ENCODE measurements at regions not wholly inside any gene's neighbourhood (a gene's known extent, or its start where the extent isn't known, plus 50 kb on each side); places are given as distances from the start of the nearest gene placed in this dataset.

GRCh38 chr5:125541085-125541484 lies 794.6 kb upstream of the ZNF608 start:
- DNase-seq = no peak

- no peak for DNase-seq
Measured at GRCh38 chr5:125549322-125549911, 803.0 kb upstream of the ZNF608 start.

DNA sequence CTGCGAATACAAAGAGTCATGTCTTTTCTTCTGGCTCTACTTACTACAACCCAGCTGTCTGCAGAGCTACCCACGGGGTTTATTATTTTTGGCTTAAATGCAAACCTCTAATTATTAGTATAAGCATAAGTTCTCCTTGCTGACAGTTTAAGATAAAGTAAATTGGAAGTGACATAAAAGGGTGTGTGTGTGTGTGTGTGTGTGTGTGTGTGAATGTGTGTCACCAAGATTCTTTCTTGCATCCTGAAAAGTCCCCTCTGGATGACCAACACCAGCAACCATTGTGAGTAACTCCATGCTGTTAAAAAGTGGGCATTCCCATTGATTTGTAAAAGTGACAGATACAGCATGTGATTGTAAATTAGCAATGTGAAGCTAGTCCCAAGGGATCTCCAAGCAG lies 803.8 kb upstream of the ZNF608 start:
- DNase-seq = peak; percentile 6

- DNase-seq = no peak
Measured at GRCh38 chr5:125551246-125551645, 804.8 kb upstream of the ZNF608 start.

DNA sequence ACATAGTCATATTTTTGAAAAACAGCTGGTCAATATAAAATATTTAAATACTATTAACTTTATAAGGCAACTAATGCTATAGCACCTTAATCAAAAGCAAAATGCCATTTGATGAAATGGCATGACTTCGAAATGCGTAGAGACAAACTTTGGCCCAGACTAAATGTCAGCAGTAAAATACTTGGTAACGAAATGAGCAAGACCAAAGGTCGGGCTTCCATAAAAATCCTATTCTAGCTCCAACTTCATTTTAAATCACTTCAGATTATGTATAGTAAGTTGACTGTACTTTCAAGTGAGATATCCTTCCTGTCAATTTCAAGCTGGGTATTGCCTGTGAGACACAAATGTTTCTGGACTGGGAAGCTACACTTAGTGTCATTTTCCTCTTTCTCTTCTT lies 805.4 kb upstream of the ZNF608 start:
- no peak for DNase-seq

GRCh38 chr5:125552486-125552885 lies 806.0 kb upstream of the ZNF608 start:
- DNase-seq = no peak

GRCh38 chr5:125554355-125554754 lies 807.9 kb upstream of the ZNF608 start:
- DNase-seq = no peak

DNA sequence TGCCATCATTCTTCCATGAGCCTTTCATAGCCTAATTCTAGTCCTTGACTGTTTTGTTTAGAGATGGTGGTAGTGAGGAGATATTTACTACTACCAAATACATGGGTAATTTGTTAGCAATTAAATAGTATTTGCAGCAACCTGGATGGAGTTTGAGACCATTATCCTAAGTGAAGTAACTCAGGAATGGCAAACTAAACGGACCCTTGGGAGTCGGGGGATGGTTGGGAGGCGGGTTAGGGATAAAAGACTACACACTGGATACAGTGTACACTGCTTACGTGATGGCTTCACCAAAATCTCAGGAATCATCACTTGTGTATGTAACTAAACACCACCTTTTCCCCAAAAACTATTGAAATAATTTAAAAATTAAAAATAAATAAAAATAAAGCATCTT lies 809.2 kb upstream of the ZNF608 start:
- DNase-seq = no peak

GRCh38 chr5:125558016-125558415 lies 811.6 kb upstream of the ZNF608 start:
- DNase-seq = no peak

GRCh38 chr5:125558466-125558865 lies 812.0 kb upstream of the ZNF608 start:
- DNase-seq = no peak

DNA sequence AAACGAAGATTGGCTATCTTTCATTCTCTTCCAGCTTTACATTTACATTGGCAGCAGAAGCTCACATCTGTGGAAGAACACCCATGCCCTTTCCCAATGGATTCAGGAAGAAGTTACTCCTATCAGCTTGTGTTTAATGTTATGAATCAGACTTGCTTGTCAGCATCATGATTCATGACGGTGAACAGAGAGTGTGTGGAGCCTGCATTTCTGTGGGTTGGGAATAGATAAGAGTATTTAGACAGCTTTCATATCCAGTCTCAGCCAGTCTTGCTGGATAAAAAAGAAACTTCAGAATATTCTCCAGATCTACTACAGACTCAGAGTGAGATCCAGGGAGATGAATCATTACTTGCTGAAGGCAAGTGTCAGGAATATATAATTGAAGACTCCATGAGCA lies 812.9 kb upstream of the ZNF608 start:
- peak; percentile 8 for DNase-seq

GRCh38 chr5:125560476-125561225 lies 814.2 kb upstream of the ZNF608 start:
- DNase-seq = no peak

DNA sequence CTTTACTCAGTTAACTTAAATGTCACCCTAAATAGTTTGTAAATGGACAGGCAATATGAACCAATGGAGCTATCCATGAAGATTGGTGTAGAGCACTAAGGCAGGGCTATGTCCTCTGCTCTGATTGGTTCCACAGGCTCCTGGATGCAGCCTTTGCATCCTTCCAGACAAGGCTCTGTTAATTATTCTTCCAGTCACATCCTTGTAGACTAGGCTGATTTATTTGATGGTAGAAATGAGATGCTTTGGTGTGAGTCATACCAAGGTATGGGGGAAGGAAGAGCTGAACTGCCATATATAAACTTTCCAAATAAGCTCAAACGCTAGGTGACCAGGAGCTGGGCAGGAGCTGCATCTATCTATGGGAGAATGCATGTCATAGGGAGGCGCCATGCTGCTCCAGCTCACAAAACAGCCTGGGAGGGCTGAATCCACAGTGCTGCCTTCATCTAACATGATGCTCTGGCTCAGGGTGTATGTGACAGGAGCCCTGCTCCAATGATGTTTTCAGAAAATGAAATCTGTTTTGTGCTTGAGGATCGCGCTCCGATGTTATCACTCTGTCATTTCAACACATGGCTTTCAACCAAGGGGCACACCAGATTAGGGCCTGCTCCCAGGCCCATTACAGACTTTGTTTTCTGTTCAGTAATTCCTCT lies 818.0 kb upstream of the ZNF608 start:
- no peak for DNase-seq

- no peak for DNase-seq
Measured at GRCh38 chr5:125574491-125575044, 828.1 kb upstream of the ZNF608 start.

GRCh38 chr5:125575171-125575890 lies 828.9 kb upstream of the ZNF608 start:
- no peak for DNase-seq

DNA sequence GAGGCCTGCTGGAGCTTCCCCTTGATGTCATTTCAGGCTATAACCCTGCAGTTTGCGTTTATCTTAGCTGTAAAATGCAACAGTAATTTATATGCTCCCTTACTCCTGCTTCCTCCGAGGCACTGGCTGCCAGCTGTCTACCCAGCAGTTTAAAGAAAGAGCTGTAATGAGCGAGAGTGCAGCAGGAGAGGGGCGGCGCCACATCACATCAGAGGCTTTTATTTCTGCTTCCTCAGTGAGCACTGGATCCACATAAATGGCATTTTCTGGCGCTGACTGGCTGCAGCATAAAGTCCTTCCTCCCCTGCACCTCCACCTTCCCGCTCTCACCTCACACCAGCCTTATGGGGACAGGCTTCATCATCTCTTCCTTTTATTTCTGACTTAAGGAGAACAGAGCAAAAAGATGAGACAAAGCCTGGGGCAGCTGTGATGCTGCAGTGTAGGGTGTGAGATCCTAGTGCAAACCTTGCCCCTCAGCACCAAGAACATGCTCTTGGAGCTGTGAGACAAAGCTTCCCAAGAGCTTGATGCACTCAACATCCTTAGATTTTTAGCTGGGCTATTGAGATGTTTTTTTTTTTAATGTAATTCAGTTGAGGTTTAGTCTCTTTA lies 829.6 kb upstream of the ZNF608 start:
- no peak for DNase-seq

GRCh38 chr5:125576822-125577221 lies 830.4 kb upstream of the ZNF608 start:
- DNase-seq = no peak

DNA sequence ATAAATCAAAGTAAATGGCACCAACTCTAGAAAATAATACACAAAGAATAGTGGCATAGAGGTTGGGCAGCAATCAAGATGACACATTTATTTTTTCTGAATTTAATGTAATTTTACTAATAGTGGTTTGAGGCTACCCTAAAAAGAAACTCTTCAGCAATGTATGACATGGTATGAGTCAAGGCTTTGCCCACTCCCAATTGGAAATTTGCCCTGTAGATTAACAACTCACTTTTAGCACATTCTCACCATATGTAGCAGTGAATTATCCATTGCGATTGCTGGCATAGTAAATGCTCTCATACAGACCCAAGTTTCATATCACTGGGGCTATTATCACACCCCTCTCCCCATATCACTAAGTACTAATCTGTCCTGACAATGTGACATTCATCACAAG lies 832.1 kb upstream of the ZNF608 start:
- no peak for DNase-seq

- DNase-seq = no peak
Measured at GRCh38 chr5:125579182-125579581, 832.7 kb upstream of the ZNF608 start.

DNA sequence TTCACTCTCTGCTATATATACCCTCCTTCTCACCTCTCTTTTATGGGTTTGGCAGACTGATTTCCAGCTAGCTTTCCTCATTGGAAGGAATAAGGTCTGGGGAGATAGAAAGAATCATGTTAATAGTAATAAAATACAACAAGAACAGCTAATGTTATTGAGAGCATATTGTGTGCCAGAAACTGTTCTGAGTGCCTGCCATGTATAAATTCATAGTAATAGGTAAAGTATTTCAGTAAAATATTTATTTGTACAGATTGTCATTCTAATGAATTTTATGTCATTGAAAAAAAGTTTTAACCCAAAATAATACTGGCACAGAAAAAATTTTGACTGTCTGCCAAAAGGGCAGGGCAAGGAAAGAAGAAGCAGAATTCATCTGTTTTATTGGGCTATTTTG lies 834.9 kb upstream of the ZNF608 start:
- no peak for DNase-seq

GRCh38 chr5:125582352-125582751 lies 835.9 kb upstream of the ZNF608 start:
- DNase-seq = no peak

- DNase-seq = no peak
Measured at GRCh38 chr5:125583321-125584139, 837.1 kb upstream of the ZNF608 start.
